ENCODE measurements at regions not wholly inside any gene's neighbourhood (a gene's known extent, or its start where the extent isn't known, plus 50 kb on each side); places are given as distances from the start of the nearest gene placed in this dataset.

DNA sequence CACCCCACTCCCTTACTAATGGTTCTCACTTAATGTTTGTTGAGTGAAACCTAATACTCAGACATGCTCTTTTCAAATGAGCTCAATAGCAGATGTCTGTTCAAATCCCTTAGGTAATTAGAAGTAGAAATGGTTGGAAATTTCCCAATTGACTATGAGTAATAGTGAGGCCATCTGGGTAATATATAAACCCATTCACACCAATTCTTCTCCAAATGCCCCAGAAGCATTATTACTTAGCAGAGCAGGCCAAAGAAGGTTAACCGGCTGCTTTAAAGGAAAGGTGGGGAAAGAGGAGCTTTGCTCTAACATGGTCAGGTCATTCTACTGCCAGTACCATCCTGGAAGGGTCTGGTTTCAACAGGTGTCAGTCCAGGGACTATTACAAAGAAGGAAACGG lies 119.5 kb upstream of the MTAP start:
- TF ChIP-seq POLR2A (IDR thresholded peaks at IDR 0.05): no peak
- no peak for TF ChIP-seq CTCF (IDR thresholded peaks at IDR 0.05)
- TF ChIP-seq POLR2AphosphoS5 (IDR thresholded peaks at IDR 0.05): no peak
- TF ChIP-seq EP300 (IDR thresholded peaks at IDR 0.05): no peak

Data from stomach (tissue), 4 donors.